K562 (cell line): ENCODE measurements at regions not wholly inside any gene's neighbourhood (a gene's known extent, or its start where the extent isn't known, plus 50 kb on each side); places are given as distances from the start of the nearest gene placed in this dataset.

Experiments
- ATAC-seq: fragments of 200-7000 bp; cut with Tn5 transposase; 3 replicates; pipeline ENCODE4 v1.9.1; 2020; ENCODE audit warnings: moderate library complexity
- BruUV-seq: library from RNA; stranded (reverse); fragments of 400-500 nt; replicated peaks from 2 replicates; lab custom pipeline; 2021; lab: Mats Ljungman, UMichigan
- CTCF ChIA-PET: fragments of 300-600 bp; formaldehyde crosslinking; extraction: SDS; loops from one replicate; lab custom pipeline; 2021; ENCODE audit warnings: low intra/inter-chr PET ratio; lab: Yijun Ruan, JAX
- POLR2A ChIA-PET: fragments of 300-600, 350-650 bp; sonication (Branson Sonifier 250); formaldehyde crosslinking; extraction: SDS; loops from one replicate; lab custom pipeline; 2021; ENCODE audit warnings: antibody characterized with exemption, inconsistent platforms; lab: Yijun Ruan, JAX
- DNase-seq, 4 experiments: peaks; one replicate each; pipeline versions ENCODE4 v3.0.0 to v3.0.0-alpha.2; 2011 to 2018; ENCODE audit warnings: low spot score in 3 of 4, mixed read lengths in 3 of 4; ENCODE audit errors: extremely low read depth in 1 of 4
- FAIRE-seq: peaks from 2 replicates; lab custom pipeline; 2011; peaks lifted over from hg19 to GRCh38; lab: Jason Lieb, UNC
- H2AFZ ChIP-seq: 2 replicates; pipeline ENCODE4 v1.6.0; 2011; ENCODE audit warnings: low read depth, low read length, control low read depth, inconsistent platforms
- H3K27ac ChIP-seq: fragments of 200-600 bp; 3 replicates; pipeline ENCODE4 v1.8.0; 2011; ENCODE audit warnings: low read depth, mild to moderate bottlenecking, control low read depth, inconsistent platforms, low read length, moderate library complexity, mixed read lengths; ENCODE audit errors: extremely low read depth
- H3K27me3 ChIP-seq, 2 experiments: fragments of 300-600 bp in 1 of 2; 2 replicates in 1 of 2; 3 replicates in 1 of 2; pipeline versions ENCODE4 v1.6.0 to v1.8.0; 2011; ENCODE audit warnings: inconsistent platforms in 2 of 2, low read length in 2 of 2, mild to moderate bottlenecking in 1 of 2, mixed read lengths in 1 of 2, moderate library complexity in 1 of 2; ENCODE audit not compliant: control insufficient read depth in 2 of 2, insufficient read depth in 2 of 2
- H3K36me3 ChIP-seq: fragments of 300-600 bp; 3 replicates; pipeline ENCODE4 v1.8.0; 2011; ENCODE audit warnings: mild to moderate bottlenecking, low read length, inconsistent platforms; ENCODE audit not compliant: control insufficient read depth, insufficient read depth
- H3K4me1 ChIP-seq, 2 experiments: fragments of 200-600 bp in 1 of 2; replicated peaks in 1 of 2; 2 replicates in 1 of 2; 3 replicates in 1 of 2; pipeline versions ENCODE4 v1.5.1 to v1.8.0; 2011; ENCODE audit warnings: inconsistent platforms in 2 of 2, low read length in 2 of 2, mild to moderate bottlenecking in 1 of 2, mixed read lengths in 1 of 2, moderate library complexity in 1 of 2; ENCODE audit not compliant: control insufficient read depth in 2 of 2, insufficient read depth in 2 of 2
- H3K4me2 ChIP-seq: 2 replicates; pipeline ENCODE4 v1.6.1; 2011; ENCODE audit warnings: low read length, control low read depth, inconsistent platforms, mixed read lengths; ENCODE audit not compliant: insufficient read depth
- H3K4me3 ChIP-seq: fragments of 200-600 bp; sonication (generic), shearing (Covaris generic); 2 replicates; pipeline ENCODE4 v1.5.1; 2016; ENCODE audit warnings: control low read depth, inconsistent platforms
- H3K79me2 ChIP-seq: fragments of 200-600 bp; 3 replicates; pipeline ENCODE4 v1.8.0; 2011; ENCODE audit warnings: low read length, inconsistent platforms; ENCODE audit not compliant: control insufficient read depth, insufficient read depth
- H3K9ac ChIP-seq, 2 experiments: 2 replicates each; pipeline versions ENCODE4 v1.6.0 to v1.6.1; 2011; ENCODE audit warnings: low read depth in 2 of 2, low read length in 2 of 2, control low read depth in 1 of 2, inconsistent platforms in 1 of 2, mild to moderate bottlenecking in 1 of 2, mixed read lengths in 1 of 2; ENCODE audit not compliant: insufficient read depth in 1 of 2
- H3K9me1 ChIP-seq: one replicate; pipeline ENCODE4 v1.6.0; 2011; ENCODE audit warnings: inconsistent platforms, mild to moderate bottlenecking, low read length, moderate library complexity; ENCODE audit not compliant: control insufficient read depth, insufficient read depth
- H3K9me3 ChIP-seq: replicated peaks from 2 replicates; pipeline ENCODE4 v1.5.1; 2011; ENCODE audit warnings: low read depth, low read length, inconsistent platforms; ENCODE audit not compliant: control insufficient read depth, insufficient read depth
- H4K20me1 ChIP-seq: replicated peaks from 2 replicates; pipeline ENCODE4 v1.6.1; 2011; ENCODE audit warnings: low read length, inconsistent platforms, mixed read lengths; ENCODE audit not compliant: control insufficient read depth, insufficient read depth
- COPS2 ChIP-seq: fragments of 450-650 bp; conservative IDR thresholded peaks from 2 replicates; pipeline ENCODE4 v1.6.1; 2016; ENCODE audit warnings: mild to moderate bottlenecking, moderate library complexity
- NUFIP1 ChIP-seq: fragments of 450-650 bp; IDR thresholded peaks from 2 replicates; pipeline ENCODE4 v1.6.1; 2018; ENCODE audit not compliant: partially characterized antibody
- SNRNP70 ChIP-seq: fragments of 200-400 bp; formaldehyde crosslinking; optimal IDR thresholded peaks from 2 replicates; pipeline ENCODE3; 2017; ENCODE audit warnings: low read depth, low read length
- ZNF354B ChIP-seq: fragments of 250-450 bp; sonication (Bioruptor Pico); IDR thresholded peaks from 2 replicates; pipeline ENCODE4 v1.4.0; 2020
- ZNF695 ChIP-seq: fragments of 450-650 bp; formaldehyde crosslinking; IDR thresholded peaks from 2 replicates; pipeline ENCODE4 v1.4.0; 2020; ENCODE audit warnings: mild to moderate bottlenecking, moderate library complexity
- WGBS: fragments of 100-300 bp; shearing (Covaris generic); methylation state at CpG from one replicate; pipeline ENCODE4 v1.1.6; 2016; ENCODE audit warnings: low coverage, mixed read lengths; ENCODE audit not compliant: insufficient coverage; ENCODE audit errors: missing lambda C conversion rate; 5-methylcytosine and 5-hydroxymethylcytosine counted together
- in situ Hi-C: fragments of 300-500 bp; cut with MboI; formaldehyde crosslinking; loops from 4 replicates; pipeline ENCODE4 v1.15.0; 2018; ENCODE audit warnings: inconsistent platforms, mixed read lengths
- intact Hi-C: fragments of 100-400 bp; cut with micrococcal nuclease; formaldehyde crosslinking; loops from 2 replicates; pipeline ENCODE4 v1.14.2; 2022
- TF ChIP-seq, protein P1 (sequence below): sonication (generic); formaldehyde crosslinking; IDR thresholded peaks from 2 replicates; pipeline ENCODE4 v1.8.1; 2023; ENCODE audit warnings: missing genetic modification reagents, mild to moderate bottlenecking, borderline replicate concordance
- TF ChIP-seq, protein P2 (sequence below): fragments of 250-450 bp; sonication (Bioruptor Pico); IDR thresholded peaks from 2 replicates; pipeline ENCODE4 v1.4.0; 2020; ENCODE audit warnings: mild to moderate bottlenecking

DNA sequence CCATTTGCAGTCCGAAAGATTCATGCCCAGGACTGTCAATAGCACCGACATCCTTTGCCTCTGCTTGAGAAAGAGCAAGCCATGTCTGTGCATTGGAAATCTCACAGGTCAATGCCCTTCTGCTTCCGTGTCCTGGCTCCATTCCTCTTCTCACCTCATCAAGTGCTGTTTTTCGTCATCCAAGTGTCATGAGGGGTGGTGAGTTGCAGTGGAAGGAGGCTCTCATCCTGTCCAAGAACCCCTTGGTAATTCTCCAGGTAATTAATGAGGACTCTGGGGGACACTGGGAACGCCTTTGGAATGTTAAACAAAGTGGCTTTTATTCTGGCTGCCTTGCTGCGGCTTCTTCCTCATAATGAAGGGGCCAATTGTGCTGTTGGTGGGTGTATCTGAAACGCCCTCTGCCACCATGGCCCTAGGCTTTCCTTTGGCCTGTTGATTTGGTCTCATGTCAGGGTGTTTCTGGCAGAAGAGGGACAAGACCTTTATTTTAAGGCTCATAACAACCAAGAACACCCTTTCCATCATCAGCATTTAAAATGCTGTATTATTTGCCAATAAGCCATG is 57.7 kb downstream of the PPP1R3C start:
- no peak overlapping the region for H3K4me2 ChIP-seq
- H3K36me3 ChIP-seq = no peaks in the 10 kb centered on the region
- no peaks in the 10 kb centered on the region for H3K27me3 ChIP-seq
- no peaks in the 10 kb centered on the region for H3K9me3 ChIP-seq
- H4K20me1 ChIP-seq = no peaks in the 10 kb centered on the region
- CTCF ChIA-PET = no interaction called here
- in situ Hi-C loops = no loop called here
- H3K9me1 ChIP-seq = no peaks in the 10 kb centered on the region
- ATAC-seq = no peak
- POLR2A ChIA-PET = no interaction called here
- H3K4me3 ChIP-seq = no peak overlapping the region
- TF ChIP-seq NUFIP1 = no peak
- TF ChIP-seq COPS2 = no peak
- TF ChIP-seq ZNF354B = no peak
- TF ChIP-seq, protein P1, sequence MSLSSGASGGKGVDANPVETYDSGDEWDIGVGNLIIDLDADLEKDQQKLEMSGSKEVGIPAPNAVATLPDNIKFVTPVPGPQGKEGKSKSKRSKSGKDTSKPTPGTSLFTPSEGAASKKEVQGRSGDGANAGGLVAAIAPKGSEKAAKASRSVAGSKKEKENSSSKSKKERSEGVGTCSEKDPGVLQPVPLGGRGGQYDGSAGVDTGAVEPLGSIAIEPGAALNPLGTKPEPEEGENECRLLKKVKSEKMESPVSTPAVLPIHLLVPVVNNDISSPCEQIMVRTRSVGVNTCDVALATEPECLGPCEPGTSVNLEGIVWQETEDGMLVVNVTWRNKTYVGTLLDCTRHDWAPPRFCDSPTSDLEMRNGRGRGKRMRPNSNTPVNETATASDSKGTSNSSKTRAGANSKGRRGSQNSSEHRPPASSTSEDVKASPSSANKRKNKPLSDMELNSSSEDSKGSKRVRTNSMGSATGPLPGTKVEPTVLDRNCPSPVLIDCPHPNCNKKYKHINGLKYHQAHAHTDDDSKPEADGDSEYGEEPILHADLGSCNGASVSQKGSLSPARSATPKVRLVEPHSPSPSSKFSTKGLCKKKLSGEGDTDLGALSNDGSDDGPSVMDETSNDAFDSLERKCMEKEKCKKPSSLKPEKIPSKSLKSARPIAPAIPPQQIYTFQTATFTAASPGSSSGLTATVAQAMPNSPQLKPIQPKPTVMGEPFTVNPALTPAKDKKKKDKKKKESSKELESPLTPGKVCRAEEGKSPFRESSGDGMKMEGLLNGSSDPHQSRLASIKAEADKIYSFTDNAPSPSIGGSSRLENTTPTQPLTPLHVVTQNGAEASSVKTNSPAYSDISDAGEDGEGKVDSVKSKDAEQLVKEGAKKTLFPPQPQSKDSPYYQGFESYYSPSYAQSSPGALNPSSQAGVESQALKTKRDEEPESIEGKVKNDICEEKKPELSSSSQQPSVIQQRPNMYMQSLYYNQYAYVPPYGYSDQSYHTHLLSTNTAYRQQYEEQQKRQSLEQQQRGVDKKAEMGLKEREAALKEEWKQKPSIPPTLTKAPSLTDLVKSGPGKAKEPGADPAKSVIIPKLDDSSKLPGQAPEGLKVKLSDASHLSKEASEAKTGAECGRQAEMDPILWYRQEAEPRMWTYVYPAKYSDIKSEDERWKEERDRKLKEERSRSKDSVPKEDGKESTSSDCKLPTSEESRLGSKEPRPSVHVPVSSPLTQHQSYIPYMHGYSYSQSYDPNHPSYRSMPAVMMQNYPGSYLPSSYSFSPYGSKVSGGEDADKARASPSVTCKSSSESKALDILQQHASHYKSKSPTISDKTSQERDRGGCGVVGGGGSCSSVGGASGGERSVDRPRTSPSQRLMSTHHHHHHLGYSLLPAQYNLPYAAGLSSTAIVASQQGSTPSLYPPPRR (CRISPR knock-in tag) = no peak
- TF ChIP-seq ZNF695 (CRISPR knock-in tag) = no peak
- TF ChIP-seq, protein P2, sequence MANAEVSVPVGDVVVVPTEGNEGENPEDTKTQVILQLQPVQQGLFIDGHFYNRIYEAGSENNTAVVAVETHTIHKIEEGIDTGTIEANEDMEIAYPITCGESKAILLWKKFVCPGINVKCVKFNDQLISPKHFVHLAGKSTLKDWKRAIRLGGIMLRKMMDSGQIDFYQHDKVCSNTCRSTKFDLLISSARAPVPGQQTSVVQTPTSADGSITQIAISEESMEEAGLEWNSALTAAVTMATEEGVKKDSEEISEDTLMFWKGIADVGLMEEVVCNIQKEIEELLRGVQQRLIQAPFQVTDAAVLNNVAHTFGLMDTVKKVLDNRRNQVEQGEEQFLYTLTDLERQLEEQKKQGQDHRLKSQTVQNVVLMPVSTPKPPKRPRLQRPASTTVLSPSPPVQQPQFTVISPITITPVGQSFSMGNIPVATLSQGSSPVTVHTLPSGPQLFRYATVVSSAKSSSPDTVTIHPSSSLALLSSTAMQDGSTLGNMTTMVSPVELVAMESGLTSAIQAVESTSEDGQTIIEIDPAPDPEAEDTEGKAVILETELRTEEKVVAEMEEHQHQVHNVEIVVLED = no peak
- TF ChIP-seq SNRNP70 = no peak
- TF ChIP-seq, all 486 proteins: peak for 0
- Histone ChIP-seq H3K27ac (no peak overlapping the region), H3K9ac (no peak overlapping the region), H2AFZ (0 out of 2 replicates have a peak overlapping the region, but pooled peaks have one; percentile 20), H3K4me1 (peaks cover 0 to 14% of the 10 kb centered on the region in 2 experiments; a peak in 4 of 5 replicates), H3K79me2 (no peaks in the 10 kb centered on the region)
- no TSS peak for BruUV-seq
- peak; percentile 11 for FAIRE-seq
- DNase-seq = no peak
- intact Hi-C loops = no loop called here
- WGBS = 76% methylated on average over 7 of the region's 7 CpGs
